Sigmoid colon (tissue), 6 donors: ENCODE measurements at regions not wholly inside any gene's neighbourhood (a gene's known extent, or its start where the extent isn't known, plus 50 kb on each side); places are given as distances from the start of the nearest gene placed in this dataset.
"Not testable (repeated sequence)": the region's sequence is repeated elsewhere in the genome, so short reads cannot be mapped to it uniquely, and the experiment has no call there.

ENCODE experiments used
- DNase-seq: peaks from one replicate; pipeline ENCODE4 v3.0.0-alpha.2; 2019
- H3K27ac ChIP-seq, 4 donors: fragments of 200-600 bp; sonication (generic); one replicate each; pipeline ENCODE4 v1.5.1; 2016 to 2019; ENCODE audit warnings: mild to moderate bottlenecking in 1 of 4
- H3K27me3 ChIP-seq, 3 donors: fragments of 200-600 bp; sonication (generic); one replicate each; pipeline ENCODE4 v1.5.1; 2019; ENCODE audit warnings: mild to moderate bottlenecking in 1 of 3
- H3K36me3 ChIP-seq, 4 donors: fragments of 200-600 bp; sonication (generic); one replicate each; pipeline ENCODE4 v1.5.1; 2016 to 2019
- H3K4me1 ChIP-seq, 4 donors: fragments of 200-600 bp; sonication (generic); one replicate each; pipeline ENCODE4 v1.5.1; 2017 to 2019
- H3K4me3 ChIP-seq, 4 donors: fragments of 200-600 bp; sonication (generic); one replicate each; pipeline ENCODE4 v1.5.1; 2017 to 2019; ENCODE audit warnings: mild to moderate bottlenecking in 2 of 4, moderate library complexity in 1 of 4
- H3K9me3 ChIP-seq, 4 donors: fragments of 200-600 bp in 3 of 4; sonication (generic) in 3 of 4; one replicate each; pipeline versions ENCODE4 v1.5.1 to v1.6.1; 2013 to 2019
- CTCF ChIP-seq, 4 experiments: fragments of 450-650 bp in 3 of 4; fragments of 200-600 bp in 1 of 4; IDR thresholded peaks; one replicate each; pipeline ENCODE4 v1.5.1; 2016 to 2019; ENCODE audit warnings: antibody characterized with exemption in 4 of 4, mild to moderate bottlenecking in 3 of 4, moderate library complexity in 2 of 4
- EP300 ChIP-seq, 4 donors: sonication (generic); formaldehyde crosslinking; IDR thresholded peaks; one replicate each; pipeline ENCODE4 v1.6.1; 2017; ENCODE audit warnings: antibody characterized with exemption in 4 of 4
- POLR2A ChIP-seq, 2 donors: fragments of 450-650 bp; IDR thresholded peaks; one replicate each; pipeline ENCODE4 v1.6.1; 2016; ENCODE audit warnings: antibody characterized with exemption in 2 of 2, mild to moderate bottlenecking in 2 of 2, moderate library complexity in 2 of 2
- POLR2AphosphoS5 ChIP-seq, 4 donors: sonication (generic); formaldehyde crosslinking; IDR thresholded peaks; one replicate each; pipeline ENCODE4 v1.6.1; 2017; ENCODE audit warnings: antibody characterized with exemption in 4 of 4
- WGBS, 2 donors: extraction: QIAGEN DNeasy Blood & Tissue Kit; methylation state at CpG; one replicate each; pipeline ENCODE4 v1.1.7; 2013; 5-methylcytosine and 5-hydroxymethylcytosine counted together
- intact Hi-C: fragments of 100-400 bp; cut with DNase I; formaldehyde crosslinking; loops from one replicate; pipeline ENCODE4 v1.15.1; 2023
- donor health status: healthy with polysubstance abuse.
- donor health status: healthy.

DNA sequence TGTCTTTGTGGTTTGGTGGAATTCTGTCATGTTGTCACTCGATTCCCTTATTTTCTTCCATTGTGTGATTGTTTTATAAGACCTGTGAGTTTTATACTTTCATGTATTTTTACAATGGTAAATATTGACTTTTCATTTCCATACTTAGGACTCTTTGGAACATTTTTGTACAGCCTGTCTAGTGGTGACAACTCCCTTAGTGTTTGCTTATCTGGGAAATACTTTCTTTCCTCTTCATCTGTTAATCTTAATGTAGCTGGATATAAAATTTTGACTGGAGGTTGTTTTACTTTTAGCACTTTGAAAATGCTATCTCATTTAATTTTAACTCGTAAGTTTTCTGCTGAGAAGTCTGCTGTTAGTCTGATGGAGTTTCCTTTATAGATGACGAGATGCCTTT, 310.5 kb downstream of the NUF2 start:
- no peak for DNase-seq
- Histone ChIP-seq H3K36me3 (no peaks in the 10 kb centered on the region), H3K4me3 (no peak overlapping the region), H3K27ac (no peak overlapping the region), H3K4me1 (no peaks in the 10 kb centered on the region), H3K27me3 (no peaks in the 10 kb centered on the region), H3K9me3 (peaks cover 0 to 11% (median 6%) of the 10 kb centered on the region in 4 donors)
- intact Hi-C loops, result no loop called here
- WGBS, 2 donors, result 75 to 90% methylated on average over 3 of the region's 3 CpGs
- TF ChIP-seq EP300 (IDR thresholded peaks at IDR 0.05), result no peak
- TF ChIP-seq POLR2A (IDR thresholded peaks at IDR 0.05), result no peak
- TF ChIP-seq POLR2AphosphoS5 (IDR thresholded peaks at IDR 0.05), result no peak
- TF ChIP-seq CTCF (IDR thresholded peaks at IDR 0.05), result no peak

GRCh38 chr1:163633366-163633765, 311.6 kb downstream of the NUF2 start:
- TF ChIP-seq EP300 (IDR thresholded peaks at IDR 0.05), result no peak
- TF ChIP-seq POLR2A (IDR thresholded peaks at IDR 0.05), result no peak
- no peak for TF ChIP-seq CTCF (IDR thresholded peaks at IDR 0.05)
- TF ChIP-seq POLR2AphosphoS5 (IDR thresholded peaks at IDR 0.05), result no peak
- DNase-seq, result no peak
- Histone ChIP-seq H3K27me3 (no peaks in the 10 kb centered on the region), H3K4me3 (no peak overlapping the region), H3K4me1 (no peaks in the 10 kb centered on the region), H3K36me3 (no peaks in the 10 kb centered on the region), H3K9me3 (peaks cover 0 to 11% (median 6%) of the 10 kb centered on the region in 4 donors), H3K27ac (no peak overlapping the region)
- 94 to 97% methylated on average over 1 of the region's 1 CpG for WGBS, 2 donors
- intact Hi-C loops, result no loop called here

DNA sequence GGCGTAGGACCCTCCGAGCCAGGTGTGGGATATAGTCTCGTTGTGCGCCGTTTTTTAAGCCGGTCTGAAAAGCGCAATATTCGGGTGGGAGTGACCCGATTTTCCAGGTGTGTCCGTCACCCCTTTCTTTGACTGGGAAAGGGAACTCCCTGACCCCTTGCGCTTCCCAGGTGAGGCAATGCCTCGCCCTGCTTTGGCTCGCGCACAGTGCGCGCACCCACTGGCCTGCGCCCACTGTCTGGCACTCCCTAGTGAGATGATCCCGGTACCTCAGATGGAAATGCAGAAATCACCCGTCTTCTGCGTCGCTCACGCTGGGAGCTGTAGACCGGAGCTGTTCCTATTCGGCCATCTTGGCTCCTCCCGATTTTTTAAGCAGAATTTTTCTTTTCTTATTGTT, 323.9 kb downstream of the NUF2 start:
- H3K27me3 ChIP-seq, intact Hi-C loops, DNase-seq, H3K9me3 ChIP-seq, H3K4me3 ChIP-seq, H3K27ac ChIP-seq, H3K36me3 ChIP-seq, H3K4me1 ChIP-seq: not testable (repeated sequence)
- WGBS, 2 donors, result 90 to 92% methylated on average over 25 of the region's 25 CpGs

DNA sequence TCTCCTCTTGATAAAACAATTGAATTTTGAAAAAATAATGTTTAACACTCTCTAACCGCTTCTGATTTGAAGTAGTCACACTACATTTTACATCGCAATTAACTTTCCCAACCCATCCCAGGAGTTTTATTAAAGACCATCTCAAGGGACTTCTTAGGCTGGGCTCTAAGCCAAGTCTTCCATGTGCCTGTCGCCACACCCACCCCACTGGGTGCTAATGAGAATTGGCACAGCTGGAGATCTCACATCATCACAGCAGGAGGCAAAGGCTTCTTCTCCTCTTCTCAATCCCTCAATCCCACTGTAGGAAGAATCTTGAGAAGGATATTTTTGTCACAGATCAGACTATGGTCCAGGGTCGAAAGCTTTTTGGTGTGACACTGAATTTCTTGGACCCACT, 328.9 kb downstream of the NUF2 start:
- no peaks in the 10 kb centered on the region for H3K36me3 ChIP-seq
- TF ChIP-seq CTCF (IDR thresholded peaks at IDR 0.05) (no peak), POLR2AphosphoS5 (IDR thresholded peaks at IDR 0.05) (no peak), POLR2A (IDR thresholded peaks at IDR 0.05) (no peak), EP300 (IDR thresholded peaks at IDR 0.05) (no peak)
- no peaks in the 10 kb centered on the region for H3K27me3 ChIP-seq
- H3K4me1 ChIP-seq, result peaks cover 0 to under 1% (median 0%) of the 10 kb centered on the region in 4 donors
- H3K27ac ChIP-seq, result no peak overlapping the region
- intact Hi-C loops, result no loop called here
- no peak overlapping the region for H3K4me3 ChIP-seq
- H3K9me3 ChIP-seq, result no peaks in the 10 kb centered on the region
- WGBS, 2 donors, result 57 to 81% methylated on average over 4 of the region's 4 CpGs
- no peak for DNase-seq

DNA sequence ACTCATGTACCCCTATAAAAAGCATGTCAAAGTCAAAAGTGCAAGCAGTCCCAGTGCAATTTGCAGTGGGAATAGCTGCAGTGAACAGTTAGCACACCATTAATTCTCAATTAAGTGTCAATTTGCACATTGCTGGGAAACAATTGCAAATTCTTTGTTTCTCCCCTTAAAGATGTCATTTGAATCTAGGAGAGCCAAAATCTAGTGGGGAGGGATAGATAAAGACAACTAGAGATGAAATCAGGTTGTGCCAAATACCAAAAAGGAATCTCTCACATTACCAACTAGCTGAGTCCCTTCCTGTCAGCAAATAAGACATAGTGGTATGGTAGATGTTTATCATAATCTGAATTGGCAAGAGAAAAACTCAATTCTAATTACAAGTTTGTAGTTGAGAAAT, 330.7 kb downstream of the NUF2 start:
- no peak for TF ChIP-seq POLR2A (IDR thresholded peaks at IDR 0.05)
- no peak for TF ChIP-seq EP300 (IDR thresholded peaks at IDR 0.05)
- TF ChIP-seq CTCF (IDR thresholded peaks at IDR 0.05), result no peak
- no peak for TF ChIP-seq POLR2AphosphoS5 (IDR thresholded peaks at IDR 0.05)
- H3K4me1 ChIP-seq, result peaks cover 0 to 5% (median 2%) of the 10 kb centered on the region in 4 donors
- intact Hi-C loops, result no loop called here

More for the DNA sequence above, 330.7 kb downstream of the NUF2 start:
- Histone ChIP-seq H3K4me3 (no peak overlapping the region), H3K36me3 (no peaks in the 10 kb centered on the region), H3K27ac (no peak overlapping the region), H3K9me3 (no peaks in the 10 kb centered on the region), H3K27me3 (no peaks in the 10 kb centered on the region)
- DNase-seq, result no peak
